Endothelial cell of umbilical vein (primary cell): ENCODE measurements at regions not wholly inside any gene's neighbourhood (a gene's known extent, or its start where the extent isn't known, plus 50 kb on each side); places are given as distances from the start of the nearest gene placed in this dataset.

ENCODE experiments used
- BruUV-seq: library from RNA; stranded (reverse); fragments of 400-500 nt; replicated peaks from 2 replicates; lab custom pipeline; 2021; lab: Mats Ljungman, UMichigan
- CTCF ChIA-PET: fragments of 300-600, 350-600 bp; sonication (Branson Sonifier 250); formaldehyde crosslinking; loops from one replicate; lab custom pipeline; 2021; ENCODE audit warnings: antibody characterized with exemption, inconsistent platforms; lab: Charles Lee
- POLR2A ChIA-PET: fragments of 300-600, 350-600 bp; sonication (Branson Sonifier 250); formaldehyde crosslinking; loops from one replicate; lab custom pipeline; 2021; ENCODE audit warnings: antibody characterized with exemption, inconsistent platforms; lab: Charles Lee
- DNase-seq: peaks from one replicate; pipeline ENCODE4 v3.0.0-alpha.2; 2011; ENCODE audit warnings: low read depth, low spot score
- FAIRE-seq: peaks from 2 replicates; lab custom pipeline; 2011; peaks lifted over from hg19 to GRCh38; lab: Jason Lieb, UNC
- H2AFZ ChIP-seq: 2 replicates; pipeline ENCODE4 v1.6.0; 2012; ENCODE audit warnings: low read depth, low read length, control low read depth, inconsistent platforms
- H3K27ac ChIP-seq: 2 replicates; pipeline ENCODE4 v1.5.1; 2011; ENCODE audit warnings: low read depth, mild to moderate bottlenecking, control low read depth, low read length, moderate library complexity; ENCODE audit not compliant: insufficient read depth
- H3K27me3 ChIP-seq, 2 experiments: 2 replicates each; pipeline versions ENCODE4 v1.6.0 to v1.6.1; 2011; ENCODE audit warnings: low read length in 2 of 2, mixed read lengths in 1 of 2; ENCODE audit not compliant: control insufficient read depth in 2 of 2, insufficient read depth in 2 of 2
- H3K36me3 ChIP-seq, 2 experiments: 2 replicates in 1 of 2; 3 replicates in 1 of 2; pipeline ENCODE4 v1.5.1; 2011; ENCODE audit warnings: low read length in 2 of 2, mild to moderate bottlenecking in 1 of 2, moderate library complexity in 1 of 2; ENCODE audit not compliant: control insufficient read depth in 2 of 2, insufficient read depth in 2 of 2; ENCODE audit errors: extremely low read depth in 1 of 2
- H3K4me1 ChIP-seq: 3 replicates; pipeline ENCODE4 v1.5.1; 2011; ENCODE audit warnings: mild to moderate bottlenecking, low read length; ENCODE audit not compliant: control insufficient read depth, insufficient read depth; ENCODE audit errors: extremely low read depth
- H3K4me2 ChIP-seq: 2 replicates; pipeline ENCODE4 v1.6.1; 2011; ENCODE audit warnings: low read length, control low read depth, mixed read lengths; ENCODE audit not compliant: insufficient read depth
- H3K4me3 ChIP-seq, 3 experiments: fragments of 200-600 bp in 1 of 3; sonication (generic), shearing (Covaris generic) in 1 of 3; replicated peaks in 1 of 3; 2 replicates each; pipeline ENCODE4 v1.5.1; 2011 to 2016; ENCODE audit warnings: control low read depth in 3 of 3, low read length in 3 of 3, mild to moderate bottlenecking in 2 of 3, inconsistent platforms in 1 of 3, low read depth in 1 of 3, moderate library complexity in 1 of 3; ENCODE audit not compliant: insufficient read depth in 1 of 3
- H3K79me2 ChIP-seq: 2 replicates; pipeline ENCODE4 v1.6.0; 2012; ENCODE audit warnings: low read length, inconsistent platforms; ENCODE audit not compliant: control insufficient read depth, insufficient read depth
- H3K9ac ChIP-seq: replicated peaks from 2 replicates; pipeline ENCODE3; 2011; ENCODE audit warnings: low read length, control low read depth; ENCODE audit not compliant: insufficient read depth; ENCODE audit errors: extremely low read depth
- H3K9me1 ChIP-seq: replicated peaks from 3 replicates; pipeline ENCODE4 v1.6.0; 2011; ENCODE audit warnings: mild to moderate bottlenecking, low read length; ENCODE audit not compliant: control insufficient read depth, insufficient read depth; ENCODE audit errors: extremely low read depth
- H3K9me3 ChIP-seq: replicated peaks from 2 replicates; pipeline ENCODE4 v1.5.1; 2012; ENCODE audit warnings: low read length, inconsistent platforms; ENCODE audit not compliant: control insufficient read depth, insufficient read depth
- H4K20me1 ChIP-seq: replicated peaks from 2 replicates; pipeline ENCODE3; 2011; ENCODE audit warnings: mild to moderate bottlenecking, low read length; ENCODE audit not compliant: control insufficient read depth, insufficient read depth; ENCODE audit errors: extremely low read depth
- CTCF ChIP-seq, 2 donors: IDR thresholded peaks; 1 replicate in 1 of 2; 2 replicates in 1 of 2; pipeline ENCODE4 v1.5.1; 2011; ENCODE audit warnings: low read length in 2 of 2, mild to moderate bottlenecking in 2 of 2, moderate library complexity in 2 of 2, control low read depth in 1 of 2, inconsistent platforms in 1 of 2, low read depth in 1 of 2; ENCODE audit not compliant: insufficient read depth in 1 of 2; ENCODE audit errors: extremely low read depth in 1 of 2
- EZH2 ChIP-seq: IDR thresholded peaks from 2 replicates; pipeline ENCODE4 v1.6.1; 2012; ENCODE audit warnings: borderline replicate concordance, low read depth, mild to moderate bottlenecking, moderate library complexity, low read length, inconsistent platforms; ENCODE audit not compliant: severe bottlenecking
- FOS ChIP-seq: IDR thresholded peaks from 2 replicates; pipeline ENCODE4 v1.6.1; 2011; ENCODE audit warnings: mild to moderate bottlenecking, low read length, moderate library complexity, borderline replicate concordance; ENCODE audit not compliant: insufficient read depth
- GATA2 ChIP-seq: IDR thresholded peaks from 2 replicates; pipeline ENCODE4 v1.7.0; 2011; ENCODE audit warnings: low read depth, mild to moderate bottlenecking, moderate library complexity, mixed read lengths, low read length; ENCODE audit not compliant: insufficient read length, insufficient read depth
- JUN ChIP-seq: IDR thresholded peaks from 2 replicates; pipeline ENCODE4 v1.6.1; 2011; ENCODE audit warnings: borderline replicate concordance, low read depth; ENCODE audit not compliant: insufficient read length, insufficient read depth
- MYC ChIP-seq: IDR thresholded peaks from one replicate; pipeline ENCODE4 v1.6.1; 2011; ENCODE audit warnings: mild to moderate bottlenecking, low read depth, low read length
- POLR2A ChIP-seq: IDR thresholded peaks from 2 replicates; pipeline ENCODE4 v1.6.1; 2012; ENCODE audit warnings: low read depth, mild to moderate bottlenecking, control low read depth, low read length
- POLR2AphosphoS5 ChIP-seq: IDR thresholded peaks from 2 replicates; pipeline ENCODE4 v1.6.1; 2012; ENCODE audit warnings: low read depth, mild to moderate bottlenecking, control low read depth, low read length, moderate library complexity; ENCODE audit not compliant: insufficient read depth
- dilution Hi-C: fragments of 300-500 bp; cut with MboI; formaldehyde crosslinking; loops from one replicate; pipeline ENCODE4 v1.15.0; 2019; ENCODE audit warnings: low sequenced_read_pairs; ENCODE audit not compliant: extremely low pct_ligation_motif_present
- intact Hi-C: fragments of 100-400 bp; cut with micrococcal nuclease; formaldehyde crosslinking; loops from one replicate; pipeline ENCODE4 v1.10.0; 2022
- TF ChIP-seq, protein P1 (sequence below): IDR thresholded peaks from 2 replicates; pipeline ENCODE4 v1.6.1; 2011; ENCODE audit not compliant: insufficient read depth, insufficient read length

DNA sequence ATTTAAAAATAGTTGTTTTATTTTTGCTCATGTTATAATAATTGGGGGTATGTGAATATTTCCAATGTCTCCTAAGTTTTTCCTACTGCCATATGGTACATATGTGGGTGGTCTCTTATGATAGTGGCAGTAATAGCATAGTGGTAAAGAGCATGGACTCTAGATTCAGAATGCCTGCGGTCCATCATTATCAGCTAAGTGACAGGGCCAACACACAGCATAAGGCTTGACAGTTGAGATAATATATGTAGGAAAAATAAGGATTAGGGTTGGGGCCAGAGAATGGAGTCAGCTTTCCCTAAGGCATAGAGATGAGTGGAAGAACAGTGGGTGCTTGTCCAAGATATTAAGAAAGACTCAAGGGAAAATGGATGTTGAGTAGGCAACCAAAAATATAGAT is 2707.5 kb downstream of the PCDH7 start:
- Histone ChIP-seq H3K9ac (no peak overlapping the region), H3K36me3 (no peaks in the 10 kb centered on the region), H3K9me1 (no peaks in the 10 kb centered on the region), H3K4me1 (no peaks in the 10 kb centered on the region), H3K27ac (no peak overlapping the region), H3K4me2 (no peak overlapping the region), H3K9me3 (no peaks in the 10 kb centered on the region), H4K20me1 (no peaks in the 10 kb centered on the region), H3K27me3 (no peaks in the 10 kb centered on the region), H3K79me2 (no peaks in the 10 kb centered on the region), H2AFZ (no peak overlapping the region), H3K4me3 (no peak overlapping the region)
- CTCF ChIA-PET: no interaction called here
- intact Hi-C loops: no loop called here
- POLR2A ChIA-PET: no interaction called here
- BruUV-seq: no TSS peak
- DNase-seq (no peak), FAIRE-seq (no peak)
- no peak for TF ChIP-seq FOS
- TF ChIP-seq, protein P1, sequence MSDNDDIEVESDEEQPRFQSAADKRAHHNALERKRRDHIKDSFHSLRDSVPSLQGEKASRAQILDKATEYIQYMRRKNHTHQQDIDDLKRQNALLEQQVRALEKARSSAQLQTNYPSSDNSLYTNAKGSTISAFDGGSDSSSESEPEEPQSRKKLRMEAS: no peak
- no peak for TF ChIP-seq JUN
- no peak for TF ChIP-seq MYC
- no peak for TF ChIP-seq EZH2
- TF ChIP-seq POLR2A: no peak
- no peak for TF ChIP-seq POLR2AphosphoS5
- TF ChIP-seq CTCF (IDR thresholded peaks at IDR 0.05; ENCODE audit: extremely low read depth in 1 of 2, insufficient read depth in 1 of 2, low read depth in 1 of 2, low read length in 2 of 2): no peak
- no peak for TF ChIP-seq GATA2
- dilution Hi-C loops: no loop called here
